A549 (cell line): ENCODE measurements at regions not wholly inside any gene's neighbourhood (a gene's known extent, or its start where the extent isn't known, plus 50 kb on each side); places are given as distances from the start of the nearest gene placed in this dataset.

Experiments
- ATAC-seq, 2 experiments: fragments of 200-7000 bp in 1 of 2; fragments of >200 bp in 1 of 2; cut with Nextera tagmentation in 1 of 2; cut with Tn5 transposase in 1 of 2; 3 replicates each; pipeline versions ENCODE4 v1.8.0 to v1.9.1; 2018 to 2020; ENCODE audit warnings: mild to moderate bottlenecking in 1 of 2, moderate library complexity in 1 of 2
- CTCF ChIA-PET: fragments of 300-600 bp; sonication (Branson Sonifier 250); formaldehyde crosslinking; extraction: SDS; loops from one replicate; lab custom pipeline; 2021; ENCODE audit warnings: antibody characterized with exemption, inconsistent platforms; lab: Yijun Ruan, JAX
- POLR2A ChIA-PET: fragments of 350-600 bp; formaldehyde crosslinking; extraction: SDS; loops from one replicate; lab custom pipeline; 2021; ENCODE audit warnings: antibody characterized with exemption, inconsistent platforms; lab: Yijun Ruan, JAX
- DNase-seq, 2 experiments: peaks; one replicate each; pipeline versions ENCODE4 v3.0.0 to v3.0.0-alpha.2; 2011 to 2016; ENCODE audit warnings: low read depth in 1 of 2, low spot score in 1 of 2
- FAIRE-seq: peaks from 2 replicates; lab custom pipeline; 2011; peaks lifted over from hg19 to GRCh38; lab: Jason Lieb, UNC
- H3K27ac ChIP-seq, 2 experiments: fragments of >200 bp; sonication (Bioruptor Twin); formaldehyde crosslinking; 3 replicates each; pipeline ENCODE4 v1.5.1; 2016 to 2017
- H3K4me1 ChIP-seq: fragments of >200 bp; sonication (Bioruptor Twin); formaldehyde crosslinking; 3 replicates; pipeline ENCODE4 v1.6.1; 2016
- H3K4me2 ChIP-seq: fragments of >200 bp; sonication (Bioruptor Twin); formaldehyde crosslinking; 3 replicates; pipeline ENCODE4 v1.6.1; 2016
- H3K4me3 ChIP-seq: fragments of >200 bp; sonication (Bioruptor Twin); formaldehyde crosslinking; 3 replicates; pipeline ENCODE4 v1.5.1; 2016
- H3K9me3 ChIP-seq: fragments of >200 bp; sonication (Bioruptor Twin); formaldehyde crosslinking; 3 replicates; pipeline ENCODE4 v1.6.1; 2016
- CBX8 ChIP-seq: fragments of 200-600 bp; sonication (generic); IDR thresholded peaks from 2 replicates; pipeline ENCODE4 v1.6.1; 2016
- CEBPB ChIP-seq, 2 experiments: fragments of >200 bp in 1 of 2; sonication (Bioruptor Twin) in 1 of 2; formaldehyde crosslinking in 1 of 2; IDR thresholded peaks; 2 replicates each; pipeline ENCODE4 v1.6.1; 2012 to 2016
- EHF ChIP-seq: fragments of 250-450 bp; sonication (Bioruptor Pico); IDR thresholded peaks from 2 replicates; pipeline ENCODE4 v1.5.0; 2020; ENCODE audit warnings: mild to moderate bottlenecking
- ELK1 ChIP-seq: fragments of 150-350 bp; IDR thresholded peaks from 2 replicates; pipeline ENCODE4 v1.6.1; 2014; ENCODE audit warnings: low read depth, mild to moderate bottlenecking, low read length
- EP300 ChIP-seq, 2 experiments: fragments of >200 bp; sonication (Bioruptor Twin); formaldehyde crosslinking; IDR thresholded peaks; 2 replicates in 1 of 2; 3 replicates in 1 of 2; pipeline ENCODE4 v1.6.1; 2016 to 2017
- ESRRA ChIP-seq: fragments of 150-350 bp; IDR thresholded peaks from 2 replicates; pipeline ENCODE4 v1.6.1; 2014; ENCODE audit warnings: mild to moderate bottlenecking, low read length, borderline replicate concordance
- FOXS1 ChIP-seq: fragments of 250-450 bp; sonication (Bioruptor Pico); IDR thresholded peaks from 2 replicates; pipeline ENCODE4 v1.5.0; 2020; ENCODE audit warnings: mild to moderate bottlenecking, moderate library complexity
- GATA3 ChIP-seq: IDR thresholded peaks from 2 replicates; pipeline ENCODE4 v1.6.1; 2012; ENCODE audit warnings: borderline replicate concordance
- HEYL ChIP-seq: fragments of 250-450 bp; sonication (Bioruptor Pico); IDR thresholded peaks from 2 replicates; pipeline ENCODE4 v1.8.0; 2021; ENCODE audit warnings: mild to moderate bottlenecking, moderate library complexity
- HMGXB4 ChIP-seq: fragments of 250-450 bp; sonication (Bioruptor Pico); IDR thresholded peaks from 2 replicates; pipeline ENCODE4 v1.5.0; 2021; ENCODE audit warnings: mild to moderate bottlenecking, moderate library complexity, borderline replicate concordance
- HOXA7 ChIP-seq: fragments of 250-450 bp; sonication (Bioruptor Pico); IDR thresholded peaks from 2 replicates; pipeline ENCODE4 v1.5.0; 2020; ENCODE audit warnings: mild to moderate bottlenecking, moderate library complexity
- HOXB5 ChIP-seq: fragments of 250-450 bp; sonication (Bioruptor Pico); IDR thresholded peaks from 2 replicates; pipeline ENCODE4 v1.5.0; 2020; ENCODE audit warnings: mild to moderate bottlenecking, moderate library complexity
- JUN ChIP-seq, 2 experiments: fragments of >200 bp; sonication (Bioruptor Twin); formaldehyde crosslinking; IDR thresholded peaks; 2 replicates in 1 of 2; 3 replicates in 1 of 2; pipeline ENCODE4 v1.6.1; 2016 to 2017
- KDM1A ChIP-seq: fragments of 200-600 bp; sonication (generic); IDR thresholded peaks from 2 replicates; pipeline ENCODE4 v1.6.1; 2016; ENCODE audit warnings: low read depth, mild to moderate bottlenecking
- NR3C1 ChIP-seq: fragments of >200 bp; sonication (Bioruptor Twin); formaldehyde crosslinking; IDR thresholded peaks from 3 replicates; pipeline ENCODE4 v1.6.1; 2017
- RAD21 ChIP-seq, 2 experiments: fragments of >200 bp in 1 of 2; sonication (Bioruptor Twin) in 1 of 2; formaldehyde crosslinking in 1 of 2; IDR thresholded peaks in 1 of 2; conservative IDR thresholded peaks in 1 of 2; 2 replicates in 1 of 2; 3 replicates in 1 of 2; pipeline ENCODE4 v1.6.1; 2012 to 2018; ENCODE audit warnings: inconsistent platforms in 1 of 2
- RARB ChIP-seq: fragments of 250-450 bp; sonication (Bioruptor Pico); IDR thresholded peaks from 2 replicates; pipeline ENCODE4 v1.8.0; 2021; ENCODE audit warnings: mild to moderate bottlenecking, moderate library complexity
- RCOR1 ChIP-seq: fragments of 150-350 bp; IDR thresholded peaks from 2 replicates; pipeline ENCODE4 v1.6.1; 2014; ENCODE audit warnings: antibody characterized with exemption, low read length, low read depth
- TP53 ChIP-seq: fragments of 250-450 bp; sonication (Bioruptor Pico); IDR thresholded peaks from 2 replicates; pipeline ENCODE4 v1.5.0; 2021; ENCODE audit warnings: mild to moderate bottlenecking, moderate library complexity
- USF2 ChIP-seq: fragments of 450-650 bp; IDR thresholded peaks from 2 replicates; pipeline ENCODE4 v1.6.1; 2014; ENCODE audit warnings: antibody characterized with exemption
- ZC3H11A ChIP-seq: fragments of 450-650 bp; IDR thresholded peaks from 2 replicates; pipeline ENCODE4 v1.6.1; 2014; ENCODE audit warnings: antibody characterized with exemption, mild to moderate bottlenecking
- ZFP36 ChIP-seq: fragments of 450-650 bp; IDR thresholded peaks from 2 replicates; pipeline ENCODE4 v1.6.1; 2014; ENCODE audit warnings: borderline replicate concordance; ENCODE audit not compliant: partially characterized antibody
- WGBS: methylation state at CpG from one replicate; pipeline ENCODE4 v1.1.6; 2017; ENCODE audit errors: missing lambda C conversion rate; 5-methylcytosine and 5-hydroxymethylcytosine counted together
- TF ChIP-seq, protein P1 (sequence below): fragments of >200 bp; sonication (Bioruptor Twin); formaldehyde crosslinking; IDR thresholded peaks from 3 replicates; pipeline ENCODE4 v1.6.1; 2016

DNA sequence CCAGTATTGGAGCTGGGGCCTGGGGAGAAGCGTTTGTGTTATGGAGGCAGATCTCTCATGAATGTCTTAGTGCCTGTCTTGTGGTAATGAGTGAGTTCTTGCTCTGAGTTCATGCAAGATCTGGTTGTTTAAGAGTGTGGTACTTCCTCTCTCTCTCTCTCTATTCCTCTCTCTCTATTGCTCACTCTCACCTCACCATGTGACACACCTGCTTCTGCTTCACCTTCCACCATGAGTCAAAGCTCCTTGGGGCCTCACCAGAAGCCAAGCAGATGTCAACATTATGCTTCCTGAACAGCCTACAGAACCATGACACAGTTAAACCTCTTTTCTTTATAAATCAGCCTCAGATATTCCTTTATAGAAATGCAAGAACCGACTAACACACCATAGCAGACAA is 242.7 kb upstream of the ADRA1B start:
- ATAC-seq (no peak), FAIRE-seq (no peak), DNase-seq (no peak)
- ChIA-PET POLR2A (no interaction called here), CTCF (interaction anchor here (1.5 kb wide), 1 partner anchor 11 kb away, joined by 4 read pairs; no protein-coding TSS in a partner anchor)
- Histone ChIP-seq H3K4me1 (no peaks in the 10 kb centered on the region), H3K27ac (no peak overlapping the region), H3K9me3 (no peaks in the 10 kb centered on the region), H3K4me2 (no peak overlapping the region), H3K4me3 (no peak overlapping the region)
- TF ChIP-seq CEBPB (IDR thresholded peaks at IDR 0.05) = no peak
- TF ChIP-seq EHF (CRISPR knock-in tag) = no peak
- TF ChIP-seq HOXA7 (CRISPR knock-in tag) = no peak
- no peak for TF ChIP-seq HEYL
- TF ChIP-seq RCOR1 = no peak
- no peak for TF ChIP-seq ESRRA
- no peak for TF ChIP-seq NR3C1
- no peak for TF ChIP-seq RAD21 (conservative IDR thresholded peaks at IDR 0.05 in 1 of 2, IDR thresholded peaks at IDR 0.05 in 1 of 2)
- no peak for TF ChIP-seq EP300 (IDR thresholded peaks at IDR 0.05)
- TF ChIP-seq CBX8 = no peak
- TF ChIP-seq, protein P1, sequence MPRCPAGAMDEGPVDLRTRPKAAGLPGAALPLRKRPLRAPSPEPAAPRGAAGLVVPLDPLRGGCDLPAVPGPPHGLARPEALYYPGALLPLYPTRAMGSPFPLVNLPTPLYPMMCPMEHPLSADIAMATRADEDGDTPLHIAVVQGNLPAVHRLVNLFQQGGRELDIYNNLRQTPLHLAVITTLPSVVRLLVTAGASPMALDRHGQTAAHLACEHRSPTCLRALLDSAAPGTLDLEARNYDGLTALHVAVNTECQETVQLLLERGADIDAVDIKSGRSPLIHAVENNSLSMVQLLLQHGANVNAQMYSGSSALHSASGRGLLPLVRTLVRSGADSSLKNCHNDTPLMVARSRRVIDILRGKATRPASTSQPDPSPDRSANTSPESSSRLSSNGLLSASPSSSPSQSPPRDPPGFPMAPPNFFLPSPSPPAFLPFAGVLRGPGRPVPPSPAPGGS = no peak
- TF ChIP-seq RARB (CRISPR knock-in tag) = no peak
- no peak for TF ChIP-seq ZC3H11A
- WGBS = 42% methylated on average over 2 of the region's 2 CpGs

DNA sequence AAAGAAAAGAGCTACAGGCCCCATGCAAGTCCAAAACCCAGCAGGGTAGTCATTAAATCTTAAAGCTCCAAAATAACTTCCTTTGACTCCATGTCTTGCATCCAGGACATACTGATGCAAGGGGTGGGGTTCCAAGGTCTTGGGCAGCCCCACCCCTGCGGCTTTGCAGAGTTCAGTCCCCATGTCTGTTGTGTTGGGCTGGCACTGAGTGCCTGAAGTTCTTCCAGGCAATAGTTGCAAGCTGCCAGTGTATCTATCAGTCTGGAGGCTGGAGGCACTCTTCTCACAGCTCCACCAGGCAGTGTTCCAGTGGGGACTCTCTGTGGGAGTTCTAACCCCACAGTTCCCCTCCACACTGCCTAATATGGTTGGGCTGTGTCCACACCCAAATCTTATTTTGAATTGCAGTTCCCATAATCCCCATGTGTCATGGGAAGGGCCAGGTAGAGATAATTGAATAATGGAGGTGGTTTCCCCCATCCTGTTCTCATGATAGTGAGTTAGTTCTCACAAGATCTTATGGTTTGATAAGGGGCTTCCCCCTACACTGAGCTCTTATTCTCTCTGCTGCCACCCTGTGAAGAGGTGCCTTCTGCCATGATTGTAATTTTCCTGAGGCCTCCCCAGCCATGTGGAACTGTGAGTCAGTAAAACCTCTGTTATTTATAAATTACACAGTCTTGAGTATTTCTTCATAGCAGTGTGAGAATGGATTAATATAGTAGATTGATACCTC is 237.5 kb upstream of the ADRA1B start:
- peaks cover 21% of the 10 kb centered on the region for H3K9me3 ChIP-seq
- ChIA-PET CTCF (no interaction called here), POLR2A (no interaction called here)
- H3K4me3 ChIP-seq = no peak overlapping the region
- DNase-seq = no peak
- H3K4me1 ChIP-seq = no peaks in the 10 kb centered on the region
- no peak overlapping the region for H3K4me2 ChIP-seq
- FAIRE-seq = no peak
- WGBS = 8% methylated on average over 1 of the region's 1 CpG
- H3K27ac ChIP-seq = no peak overlapping the region
- no peak for TF ChIP-seq HMGXB4 (CRISPR knock-in tag)
- TF ChIP-seq RCOR1 = no peak
- no peak for TF ChIP-seq USF2
- no peak for TF ChIP-seq JUN (IDR thresholded peaks at IDR 0.05)
- ATAC-seq = no peak

- Histone ChIP-seq H3K4me1 (no peaks in the 10 kb centered on the region), H3K4me2 (no peak overlapping the region), H3K4me3 (no peak overlapping the region), H3K9me3 (peaks cover 21% of the 10 kb centered on the region), H3K27ac (no peak overlapping the region)
- DNase-seq (peak in 1 of 2 experiments; percentile 59), ATAC-seq (no peak), FAIRE-seq (no peak)
- ChIA-PET CTCF (no interaction called here), POLR2A (no interaction called here)
- TF ChIP-seq GATA3 = no peak
- peak; percentile 10 for TF ChIP-seq ZFP36
- no peak for TF ChIP-seq HOXB5 (CRISPR knock-in tag)
- no peak for TF ChIP-seq ELK1
- TF ChIP-seq FOXS1 = no peak
- no peak for TF ChIP-seq TP53 (CRISPR knock-in tag)
- no peak for TF ChIP-seq KDM1A
- 39% methylated on average over 3 of the region's 3 CpGs for WGBS
These were observed 236.2 kb upstream of the ADRA1B start for GRCh38 chr5:159680095-159680494.
